Peyer's patch (tissue), 4 donors: ENCODE measurements at regions not wholly inside any gene's neighbourhood (a gene's known extent, or its start where the extent isn't known, plus 50 kb on each side); places are given as distances from the start of the nearest gene placed in this dataset.

Experiments
- CTCF ChIP-seq, 6 experiments: fragments of 450-650 bp in 4 of 6; fragments of 200-600 bp in 2 of 6; sonication (generic) in 1 of 6; IDR thresholded peaks; one replicate each; pipeline ENCODE4 v1.5.1; 2017 to 2019; ENCODE audit warnings: antibody characterized with exemption in 6 of 6, mild to moderate bottlenecking in 3 of 6, moderate library complexity in 1 of 6
- POLR2A ChIP-seq, 2 donors: fragments of 450-650 bp; IDR thresholded peaks; one replicate each; pipeline ENCODE4 v1.5.1; 2017; ENCODE audit warnings: antibody characterized with exemption in 2 of 2, mild to moderate bottlenecking in 2 of 2, moderate library complexity in 2 of 2

DNA sequence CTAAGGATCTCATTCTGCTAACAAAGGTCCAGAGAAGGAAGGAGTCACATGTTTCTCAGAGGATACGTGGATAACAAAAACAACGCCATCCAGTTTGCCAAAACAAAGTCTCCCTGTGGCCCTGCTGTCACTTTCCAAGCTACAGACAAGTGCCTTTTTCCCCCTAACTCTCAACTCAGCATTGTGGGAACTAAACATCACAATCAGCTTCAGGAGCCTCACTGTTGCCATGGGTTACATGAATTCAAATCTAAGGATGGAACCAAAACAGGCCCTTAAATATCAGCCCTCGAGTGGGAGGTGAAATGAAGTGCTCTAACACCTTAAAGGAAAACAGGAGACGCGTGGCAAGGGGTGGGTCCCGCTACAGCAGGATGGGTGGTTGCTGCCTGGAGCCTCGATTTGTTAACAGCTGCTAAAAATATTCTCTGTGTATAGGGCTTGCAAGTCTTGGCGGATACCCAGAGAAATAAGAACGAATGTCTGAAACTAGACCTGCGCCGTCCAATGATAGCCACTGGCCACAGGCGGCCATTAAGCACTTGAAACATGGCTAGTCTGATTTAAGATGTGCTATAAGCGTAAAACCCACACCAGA, 66.4 kb upstream of the SOD1 start:
- TF ChIP-seq CTCF (IDR thresholded peaks at IDR 0.05) (no peak), POLR2A (IDR thresholded peaks at IDR 0.05) (no peak)
